ENCODE measurements at regions not wholly inside any gene's neighbourhood (a gene's known extent, or its start where the extent isn't known, plus 50 kb on each side); places are given as distances from the start of the nearest gene placed in this dataset.

GRCh38 chr15:25618161-25618560 lies 179.3 kb upstream of the UBE3A start:
- Histone ChIP-seq H3K4me3 (no peak overlapping the region), H3K4me1 (no peaks in the 10 kb centered on the region), H3K9me3 (peaks cover 0 to 6% (median 0%) of the 10 kb centered on the region in 3 donors), H3K36me3 (replicated peaks in 1 of 2; ENCODE audit: insufficient read depth in 1 of 2, low read depth in 2 of 2) (no peaks in the 10 kb centered on the region), H3K27ac (no peak overlapping the region), H3K27me3 (no peaks in the 10 kb centered on the region)
- TF ChIP-seq, protein P1, sequence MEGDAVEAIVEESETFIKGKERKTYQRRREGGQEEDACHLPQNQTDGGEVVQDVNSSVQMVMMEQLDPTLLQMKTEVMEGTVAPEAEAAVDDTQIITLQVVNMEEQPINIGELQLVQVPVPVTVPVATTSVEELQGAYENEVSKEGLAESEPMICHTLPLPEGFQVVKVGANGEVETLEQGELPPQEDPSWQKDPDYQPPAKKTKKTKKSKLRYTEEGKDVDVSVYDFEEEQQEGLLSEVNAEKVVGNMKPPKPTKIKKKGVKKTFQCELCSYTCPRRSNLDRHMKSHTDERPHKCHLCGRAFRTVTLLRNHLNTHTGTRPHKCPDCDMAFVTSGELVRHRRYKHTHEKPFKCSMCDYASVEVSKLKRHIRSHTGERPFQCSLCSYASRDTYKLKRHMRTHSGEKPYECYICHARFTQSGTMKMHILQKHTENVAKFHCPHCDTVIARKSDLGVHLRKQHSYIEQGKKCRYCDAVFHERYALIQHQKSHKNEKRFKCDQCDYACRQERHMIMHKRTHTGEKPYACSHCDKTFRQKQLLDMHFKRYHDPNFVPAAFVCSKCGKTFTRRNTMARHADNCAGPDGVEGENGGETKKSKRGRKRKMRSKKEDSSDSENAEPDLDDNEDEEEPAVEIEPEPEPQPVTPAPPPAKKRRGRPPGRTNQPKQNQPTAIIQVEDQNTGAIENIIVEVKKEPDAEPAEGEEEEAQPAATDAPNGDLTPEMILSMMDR (IDR thresholded peaks at IDR 0.05), result no peak
- no peak for TF ChIP-seq POLR2A (IDR thresholded peaks at IDR 0.05)
- DNase-seq (no peak), ATAC-seq (no peak)
- intact Hi-C loops (cut with DNase I), result no loop called here
- WGBS, 2 donors, result 63 to 68% methylated on average over 7 of the region's 7 CpGs

DNA sequence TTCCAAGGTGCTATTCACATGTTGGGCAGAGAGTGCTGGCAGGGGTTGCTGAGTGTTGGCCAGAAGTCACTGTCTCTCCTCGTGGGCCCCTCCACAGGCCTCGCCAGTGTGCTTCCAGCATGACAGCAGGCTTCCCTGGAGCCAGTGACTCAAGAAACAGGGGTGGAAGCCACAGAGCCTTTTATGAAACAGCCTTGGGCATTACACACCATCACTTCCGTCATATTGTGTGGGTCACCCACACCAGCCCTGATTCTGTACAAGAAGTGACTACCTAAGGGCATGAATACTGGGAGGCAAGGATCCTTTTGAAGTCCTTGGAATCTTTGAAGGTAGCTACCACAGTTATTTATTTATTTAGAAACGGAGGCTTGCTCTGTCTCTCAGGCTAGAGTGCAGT lies 177.6 kb upstream of the UBE3A start:
- Histone ChIP-seq H3K4me3 (no peak overlapping the region), H3K36me3 (replicated peaks in 1 of 2; ENCODE audit: insufficient read depth in 1 of 2, low read depth in 2 of 2) (no peaks in the 10 kb centered on the region), H3K27ac (no peak overlapping the region), H3K27me3 (no peaks in the 10 kb centered on the region), H3K9me3 (peaks cover 0 to 6% (median 0%) of the 10 kb centered on the region in 3 donors), H3K4me1 (no peaks in the 10 kb centered on the region)
- 52 to 73% methylated on average over 2 to 4 of the region's 4 CpGs for WGBS, 2 donors
- TF ChIP-seq POLR2A (IDR thresholded peaks at IDR 0.05), result no peak
- TF ChIP-seq, protein P1 (IDR thresholded peaks at IDR 0.05), result no peak
- DNase-seq (no peak), ATAC-seq (no peak)
- intact Hi-C loops (cut with DNase I), result no loop called here

DNA sequence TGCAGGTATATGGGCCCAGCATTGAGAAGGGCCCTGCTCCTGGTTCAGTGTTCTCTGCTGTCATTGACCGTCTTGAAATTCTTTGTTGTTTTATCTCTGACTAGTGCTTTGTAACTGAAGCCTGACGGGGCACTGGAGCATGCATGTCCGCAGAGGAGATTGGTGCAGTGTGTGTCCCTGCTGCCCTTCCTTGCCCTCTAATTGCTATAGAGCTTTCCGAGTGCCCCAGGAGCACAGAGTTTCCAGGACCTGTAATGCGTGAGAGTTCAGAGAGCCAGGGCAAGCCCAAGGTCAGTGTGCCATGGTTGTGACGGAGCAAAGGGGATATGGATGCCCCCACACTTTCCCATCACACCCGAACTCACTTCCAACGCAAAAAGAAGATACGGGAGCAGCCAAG lies 174.3 kb upstream of the UBE3A start:
- Histone ChIP-seq H3K27ac (no peak overlapping the region), H3K27me3 (no peaks in the 10 kb centered on the region), H3K4me1 (no peaks in the 10 kb centered on the region), H3K4me3 (no peak overlapping the region), H3K9me3 (no peaks in the 10 kb centered on the region), H3K36me3 (replicated peaks in 1 of 2; ENCODE audit: insufficient read depth in 1 of 2, low read depth in 2 of 2) (no peaks in the 10 kb centered on the region)
- DNase-seq (no peak), ATAC-seq (no peak)
- 60 to 66% methylated on average over 8 to 9 of the region's 9 CpGs for WGBS, 2 donors
- no peak for TF ChIP-seq POLR2A (IDR thresholded peaks at IDR 0.05)
- TF ChIP-seq, protein P1 (IDR thresholded peaks at IDR 0.05), result no peak
- intact Hi-C loops (cut with DNase I), result no loop called here

- Histone ChIP-seq H3K27ac (no peak overlapping the region), H3K36me3 (replicated peaks in 1 of 2; ENCODE audit: insufficient read depth in 1 of 2, low read depth in 2 of 2) (no peaks in the 10 kb centered on the region), H3K4me3 (no peak overlapping the region), H3K27me3 (no peaks in the 10 kb centered on the region), H3K9me3 (no peaks in the 10 kb centered on the region), H3K4me1 (no peaks in the 10 kb centered on the region)
- TF ChIP-seq, protein P1 (IDR thresholded peaks at IDR 0.05), result no peak
- TF ChIP-seq POLR2A (IDR thresholded peaks at IDR 0.05), result no peak
- no peak for ATAC-seq
- DNase-seq, result no peak
- WGBS, 2 donors, result 23 to 45% methylated on average over 4 of the region's 4 CpGs
- intact Hi-C loops (cut with DNase I), result no loop called here
Observed at GRCh38 chr15:25611603-25612002, 172.8 kb upstream of the UBE3A start.

DNA sequence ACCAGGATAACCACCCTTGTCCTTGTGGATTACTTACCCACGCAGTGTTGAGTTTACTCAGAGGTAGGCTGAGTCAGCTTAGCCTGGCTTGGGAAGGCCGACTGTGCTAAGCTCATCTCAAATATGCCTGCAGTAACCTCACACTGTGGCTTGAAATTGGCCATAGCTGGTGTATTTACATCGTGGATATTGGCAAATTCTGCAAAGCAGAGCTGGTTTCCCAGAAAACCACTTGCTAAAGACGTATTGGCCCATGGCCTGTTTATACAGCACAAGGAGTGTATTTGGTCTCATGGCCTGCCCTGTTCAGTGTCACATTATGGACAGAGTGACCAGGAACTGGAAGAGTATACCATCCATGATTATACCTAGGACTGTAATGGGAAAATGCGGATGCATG lies 170.5 kb upstream of the UBE3A start:
- intact Hi-C loops (cut with DNase I), result no loop called here
- H3K9me3 ChIP-seq, result no peaks in the 10 kb centered on the region
- H3K36me3 ChIP-seq (replicated peaks in 1 of 2; ENCODE audit: insufficient read depth in 1 of 2, low read depth in 2 of 2), result no peaks in the 10 kb centered on the region
- H3K27me3 ChIP-seq, result no peaks in the 10 kb centered on the region
- no peaks in the 10 kb centered on the region for H3K4me1 ChIP-seq
- TF ChIP-seq POLR2A (IDR thresholded peaks at IDR 0.05), result no peak
- TF ChIP-seq, protein P1 (IDR thresholded peaks at IDR 0.05), result no peak
- DNase-seq, result no peak
- H3K4me3 ChIP-seq, result no peak overlapping the region
- 59 to 63% methylated on average over 5 of the region's 5 CpGs for WGBS, 2 donors
- no peak for ATAC-seq
- no peak overlapping the region for H3K27ac ChIP-seq

Data from body of pancreas (tissue), 4 donors.